ENCODE measurements at regions not wholly inside any gene's neighbourhood (a gene's known extent, or its start where the extent isn't known, plus 50 kb on each side); places are given as distances from the start of the nearest gene placed in this dataset.

DNA sequence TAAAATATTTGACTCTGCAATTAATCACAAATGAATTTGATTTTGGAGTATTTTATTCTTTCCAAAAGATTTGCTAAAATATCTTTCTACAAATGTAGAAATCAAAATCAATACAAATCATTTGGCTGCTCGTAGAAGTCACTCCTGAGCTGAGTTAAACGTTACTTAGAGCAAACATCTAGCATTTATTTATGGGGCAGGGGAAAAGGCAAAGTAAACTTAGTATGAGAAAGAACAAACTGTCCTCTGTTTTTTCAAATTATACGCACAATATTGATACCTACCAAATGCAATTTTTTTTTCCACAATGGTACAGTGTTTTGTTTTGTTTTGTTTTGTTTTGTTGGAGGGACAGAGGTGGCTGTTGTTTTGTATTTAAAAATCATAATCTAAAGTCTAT, 233.8 kb downstream of the TTLL7 start:
- Histone ChIP-seq H3K27me3 (no peaks in the 10 kb centered on the region), H3K27ac (no peak overlapping the region), H3K4me1 (ENCODE audit: low read depth) (peaks cover 4% of the 10 kb centered on the region), H3K36me3 (no peaks in the 10 kb centered on the region), H3K4me3 (no peak overlapping the region), H3K9me3 (ENCODE audit: low read depth) (no peaks in the 10 kb centered on the region)
- TF ChIP-seq, protein P1, sequence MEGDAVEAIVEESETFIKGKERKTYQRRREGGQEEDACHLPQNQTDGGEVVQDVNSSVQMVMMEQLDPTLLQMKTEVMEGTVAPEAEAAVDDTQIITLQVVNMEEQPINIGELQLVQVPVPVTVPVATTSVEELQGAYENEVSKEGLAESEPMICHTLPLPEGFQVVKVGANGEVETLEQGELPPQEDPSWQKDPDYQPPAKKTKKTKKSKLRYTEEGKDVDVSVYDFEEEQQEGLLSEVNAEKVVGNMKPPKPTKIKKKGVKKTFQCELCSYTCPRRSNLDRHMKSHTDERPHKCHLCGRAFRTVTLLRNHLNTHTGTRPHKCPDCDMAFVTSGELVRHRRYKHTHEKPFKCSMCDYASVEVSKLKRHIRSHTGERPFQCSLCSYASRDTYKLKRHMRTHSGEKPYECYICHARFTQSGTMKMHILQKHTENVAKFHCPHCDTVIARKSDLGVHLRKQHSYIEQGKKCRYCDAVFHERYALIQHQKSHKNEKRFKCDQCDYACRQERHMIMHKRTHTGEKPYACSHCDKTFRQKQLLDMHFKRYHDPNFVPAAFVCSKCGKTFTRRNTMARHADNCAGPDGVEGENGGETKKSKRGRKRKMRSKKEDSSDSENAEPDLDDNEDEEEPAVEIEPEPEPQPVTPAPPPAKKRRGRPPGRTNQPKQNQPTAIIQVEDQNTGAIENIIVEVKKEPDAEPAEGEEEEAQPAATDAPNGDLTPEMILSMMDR (IDR thresholded peaks at IDR 0.05; ENCODE audit: low read depth, low read length) = no peak
- DNase-seq (ENCODE audit: low read depth in 1 of 2, low spot score in 1 of 2) = no peak

DNA sequence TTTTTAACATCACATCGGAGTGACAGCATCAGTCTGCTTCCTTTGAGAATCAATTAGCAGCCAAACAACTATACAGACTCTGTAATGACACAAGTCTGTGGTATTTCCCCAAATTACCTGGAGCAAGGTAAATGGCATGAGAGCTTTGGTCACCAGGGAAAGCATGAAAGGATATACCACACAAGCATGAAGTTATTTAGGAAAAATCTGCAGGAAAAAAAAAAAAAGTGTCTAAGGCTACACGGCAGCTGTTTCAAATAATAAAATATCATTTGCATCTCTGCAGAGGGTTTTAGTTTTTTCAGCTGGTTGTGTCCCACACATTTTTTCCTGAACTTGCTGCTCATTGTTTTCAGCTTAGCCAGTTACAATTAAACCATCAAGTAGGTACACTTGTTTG, 234.7 kb downstream of the TTLL7 start:
- Histone ChIP-seq H3K4me1 (ENCODE audit: low read depth) (peaks cover 4% of the 10 kb centered on the region), H3K4me3 (no peak overlapping the region), H3K9me3 (ENCODE audit: low read depth) (no peaks in the 10 kb centered on the region), H3K27me3 (no peaks in the 10 kb centered on the region), H3K27ac (no peak overlapping the region), H3K36me3 (no peaks in the 10 kb centered on the region)
- DNase-seq (ENCODE audit: low read depth in 1 of 2, low spot score in 1 of 2) = no peak
- TF ChIP-seq, protein P1 (IDR thresholded peaks at IDR 0.05; ENCODE audit: low read depth, low read length) = no peak

DNA sequence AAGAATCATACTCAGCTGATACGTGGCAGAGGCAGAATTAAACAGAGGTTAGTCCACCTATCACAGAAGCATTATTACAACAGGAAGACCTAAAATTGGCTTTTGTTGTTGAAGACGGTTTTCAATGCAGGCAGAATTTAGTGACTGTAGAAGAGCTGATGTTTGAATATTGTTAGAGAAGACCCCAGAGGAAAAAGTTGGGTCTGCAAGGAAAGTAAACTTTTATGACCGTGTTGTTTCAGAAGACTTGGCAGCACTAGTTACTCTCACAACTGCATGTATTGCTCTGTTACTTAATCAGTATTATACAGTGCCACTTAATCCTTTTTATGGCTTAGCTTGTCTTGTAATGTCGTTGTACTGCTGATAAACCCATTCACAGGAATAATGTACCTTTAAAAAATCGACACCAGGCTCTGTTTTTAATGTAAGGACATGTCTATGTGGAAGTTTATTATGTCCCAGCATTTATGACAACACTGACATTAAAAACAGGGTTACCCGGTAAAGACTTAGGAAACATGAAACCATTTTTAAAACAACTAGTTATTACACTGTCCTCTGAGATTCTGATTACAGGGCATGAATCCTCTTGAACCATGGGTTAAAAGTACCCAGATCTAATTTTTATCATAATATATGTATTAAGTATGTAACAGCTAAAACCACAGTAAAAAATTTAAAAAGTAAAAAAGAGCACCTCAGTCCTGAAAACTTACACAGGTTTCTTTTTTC, 235.4 kb downstream of the TTLL7 start:
- Histone ChIP-seq H3K4me1 (ENCODE audit: low read depth) (peaks cover 4% of the 10 kb centered on the region), H3K27ac (no peak overlapping the region), H3K4me3 (no peak overlapping the region), H3K27me3 (no peaks in the 10 kb centered on the region), H3K9me3 (ENCODE audit: low read depth) (no peaks in the 10 kb centered on the region), H3K36me3 (no peaks in the 10 kb centered on the region)
- DNase-seq (ENCODE audit: low read depth in 1 of 2, low spot score in 1 of 2) = no peak
- TF ChIP-seq, protein P1 (IDR thresholded peaks at IDR 0.05; ENCODE audit: low read depth, low read length) = no peak

DNA sequence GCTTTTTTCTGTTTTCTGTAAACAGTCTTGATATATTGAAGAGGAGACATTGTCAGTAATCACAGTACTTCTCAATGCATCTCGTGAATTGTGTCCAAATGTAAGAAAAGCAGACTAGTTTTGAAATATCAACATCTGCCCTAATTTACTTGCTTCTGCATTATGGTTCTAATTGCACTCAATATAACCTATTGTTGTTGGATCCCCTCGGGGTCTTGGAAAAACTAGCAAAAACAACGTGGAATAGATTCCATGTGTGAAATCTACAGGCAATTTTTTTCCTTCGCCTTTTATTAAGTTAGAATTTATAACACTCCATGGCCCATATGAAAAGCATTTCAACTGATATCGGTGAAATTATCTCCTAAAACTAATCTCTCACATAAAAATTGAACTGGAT, 236.5 kb downstream of the TTLL7 start:
- no peak overlapping the region for H3K27ac ChIP-seq
- H3K4me3 ChIP-seq = no peak overlapping the region
- no peaks in the 10 kb centered on the region for H3K9me3 ChIP-seq (ENCODE audit: low read depth)
- no peaks in the 10 kb centered on the region for H3K36me3 ChIP-seq
- peaks cover 4% of the 10 kb centered on the region for H3K4me1 ChIP-seq (ENCODE audit: low read depth)
- no peaks in the 10 kb centered on the region for H3K27me3 ChIP-seq
- DNase-seq (ENCODE audit: low read depth in 1 of 2, low spot score in 1 of 2) = no peak
- TF ChIP-seq, protein P1 (IDR thresholded peaks at IDR 0.05; ENCODE audit: low read depth, low read length) = no peak

DNA sequence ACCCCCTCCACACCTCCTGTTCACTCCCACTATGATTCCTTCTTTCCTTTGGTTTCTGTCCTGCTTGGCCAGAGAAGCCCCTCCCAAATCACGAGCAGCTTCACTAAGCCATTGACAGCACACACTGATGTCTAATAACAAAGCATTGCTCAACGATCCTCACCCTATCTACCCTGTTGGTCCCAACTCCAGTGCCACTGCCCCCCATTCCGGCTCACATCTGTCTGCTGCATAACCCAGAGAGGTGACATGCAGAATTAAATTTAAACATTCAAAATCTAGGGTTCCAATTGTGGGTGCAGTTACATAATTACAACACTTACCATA, 236.9 kb downstream of the TTLL7 start:
- TF ChIP-seq, protein P1 (IDR thresholded peaks at IDR 0.05; ENCODE audit: low read depth, low read length) = no peak
- no peak for DNase-seq (ENCODE audit: low read depth in 1 of 2, low spot score in 1 of 2)
- Histone ChIP-seq H3K4me1 (ENCODE audit: low read depth) (peaks cover 4% of the 10 kb centered on the region), H3K27ac (no peak overlapping the region), H3K27me3 (no peaks in the 10 kb centered on the region), H3K36me3 (no peaks in the 10 kb centered on the region), H3K4me3 (no peak overlapping the region), H3K9me3 (ENCODE audit: low read depth) (no peaks in the 10 kb centered on the region)
